Coronary artery (tissue), 2 donors: ENCODE measurements at regions not wholly inside any gene's neighbourhood (a gene's known extent, or its start where the extent isn't known, plus 50 kb on each side); places are given as distances from the start of the nearest gene placed in this dataset.

Source experiments
- DNase-seq: peaks from one replicate; pipeline ENCODE4 v3.0.0-alpha.2; 2017; ENCODE audit warnings: low spot score
- H3K27ac ChIP-seq, 2 donors: fragments of 200-600 bp; sonication (generic); one replicate each; pipeline ENCODE4 v1.5.1; 2016 to 2019
- H3K4me3 ChIP-seq: fragments of 200-600 bp; sonication (generic); 2 replicates; pipeline ENCODE4 v1.5.1; 2016; ENCODE audit warnings: mild to moderate bottlenecking, moderate library complexity
- CTCF ChIP-seq: fragments of 200-600 bp; sonication (generic); IDR thresholded peaks from one replicate; pipeline ENCODE4 v1.5.1; 2019; ENCODE audit warnings: antibody characterized with exemption

GRCh38 chr15:98522127-98522526 lies 126.2 kb upstream of the IGF1R start:
- no peak for TF ChIP-seq CTCF
- no peak overlapping the region for H3K27ac ChIP-seq
- H3K4me3 ChIP-seq: no peak overlapping the region
- DNase-seq: no peak

GRCh38 chr15:98523912-98524662 lies 124.3 kb upstream of the IGF1R start:
- TF ChIP-seq CTCF: no peak
- no peak for DNase-seq
- Histone ChIP-seq H3K4me3 (no peak overlapping the region), H3K27ac (no peak overlapping the region)

GRCh38 chr15:98524838-98525660 lies 123.3 kb upstream of the IGF1R start:
- Histone ChIP-seq H3K4me3 (no peak overlapping the region), H3K27ac (no peak overlapping the region)
- no peak for TF ChIP-seq CTCF
- DNase-seq: no peak

- TF ChIP-seq CTCF: no peak
- DNase-seq: no peak
- Histone ChIP-seq H3K4me3 (no peak overlapping the region), H3K27ac (no peak overlapping the region)
Measured at GRCh38 chr15:98525661-98526001, 122.7 kb upstream of the IGF1R start.

- Histone ChIP-seq H3K4me3 (no peak overlapping the region), H3K27ac (no peak overlapping the region)
- DNase-seq: no peak
- no peak for TF ChIP-seq CTCF
Measured at GRCh38 chr15:98526094-98526493, 122.2 kb upstream of the IGF1R start.

GRCh38 chr15:98528046-98528725 lies 120.2 kb upstream of the IGF1R start:
- no peak for DNase-seq
- no peak overlapping the region for H3K27ac ChIP-seq
- no peak for TF ChIP-seq CTCF
- no peak overlapping the region for H3K4me3 ChIP-seq
